HepG2 (cell line): ENCODE measurements at regions not wholly inside any gene's neighbourhood (a gene's known extent, or its start where the extent isn't known, plus 50 kb on each side); places are given as distances from the start of the nearest gene placed in this dataset.

Source experiments
- ATAC-seq: fragments of 200-7000 bp; cut with Tn5 transposase; 3 replicates; pipeline ENCODE4 v1.9.1; 2020; ENCODE audit warnings: mild to moderate bottlenecking, moderate library complexity
- BruUV-seq: library from RNA; stranded (reverse); fragments of 400-500 nt; replicated peaks from 2 replicates; lab custom pipeline; 2021; lab: Mats Ljungman, UMichigan
- CTCF ChIA-PET: fragments of 300-600 bp; formaldehyde crosslinking; extraction: SDS; loops from one replicate; lab custom pipeline; 2021; ENCODE audit warnings: low total read pairs, inconsistent platforms, low intra/inter-chr PET ratio; lab: Yijun Ruan, JAX
- POLR2A ChIA-PET: fragments of 350-600 bp; sonication (Branson Sonifier 250); formaldehyde crosslinking; loops from one replicate; lab custom pipeline; 2020; ENCODE audit warnings: antibody characterized with exemption, inconsistent platforms; lab: Yijun Ruan, JAX
- DNase-seq: peaks from one replicate; pipeline ENCODE4 v3.0.0-alpha.2; 2015; ENCODE audit warnings: low spot score
- FAIRE-seq: peaks from 3 replicates; lab custom pipeline; 2011; peaks lifted over from hg19 to GRCh38; lab: Jason Lieb, UNC
- H2AFZ ChIP-seq: one replicate; pipeline ENCODE4 v1.6.1; 2011; ENCODE audit warnings: low read length, inconsistent platforms
- H3K27ac ChIP-seq: fragments of 300-600 bp; 3 replicates; pipeline ENCODE4 v1.8.0; 2011; ENCODE audit warnings: mixed run types, mild to moderate bottlenecking, mixed read lengths, low read length, inconsistent platforms; ENCODE audit not compliant: insufficient read depth; ENCODE audit errors: extremely low read length
- H3K27me3 ChIP-seq, 2 experiments: fragments of 200-600 bp in 1 of 2; 2 replicates in 1 of 2; 3 replicates in 1 of 2; pipeline versions ENCODE4 v1.6.0 to v1.8.0; 2011; ENCODE audit warnings: low read length in 2 of 2, mild to moderate bottlenecking in 2 of 2, moderate library complexity in 2 of 2, inconsistent platforms in 1 of 2; ENCODE audit not compliant: insufficient read depth in 2 of 2, control insufficient read depth in 1 of 2
- H3K36me3 ChIP-seq, 2 experiments: fragments of 200-600 bp in 1 of 2; replicated peaks in 1 of 2; 2 replicates in 1 of 2; 3 replicates in 1 of 2; pipeline versions ENCODE4 v1.5.1 to v1.8.0; 2011; ENCODE audit warnings: low read length in 2 of 2, inconsistent platforms in 1 of 2; ENCODE audit not compliant: insufficient read depth in 2 of 2, control insufficient read depth in 1 of 2
- H3K4me1 ChIP-seq: 2 replicates; pipeline ENCODE4 v1.5.1; 2012; ENCODE audit warnings: low read length, inconsistent platforms; ENCODE audit not compliant: insufficient read depth
- H3K4me2 ChIP-seq: 2 replicates; pipeline ENCODE4 v1.6.0; 2011; ENCODE audit warnings: low read depth, low read length, inconsistent platforms
- H3K4me3 ChIP-seq, 3 experiments: fragments of 200-600 bp in 1 of 3; sonication (generic), shearing (Covaris generic) in 1 of 3; replicated peaks in 1 of 3; 2 replicates each; pipeline ENCODE4 v1.5.1; 2011 to 2016; ENCODE audit warnings: low read length in 3 of 3, inconsistent platforms in 2 of 3, low read depth in 2 of 3, mild to moderate bottlenecking in 2 of 3, control low read depth in 1 of 3, mixed read lengths in 1 of 3; ENCODE audit not compliant: insufficient read depth in 1 of 3
- H3K79me2 ChIP-seq: one replicate; pipeline ENCODE4 v1.6.1; 2011; ENCODE audit warnings: low read length, inconsistent platforms; ENCODE audit not compliant: insufficient read depth
- H3K9ac ChIP-seq: 2 replicates; pipeline ENCODE4 v1.6.0; 2011; ENCODE audit warnings: mild to moderate bottlenecking, low read depth, low read length, inconsistent platforms; ENCODE audit not compliant: insufficient read depth
- H3K9me3 ChIP-seq: 2 replicates; pipeline ENCODE4 v1.5.1; 2012; ENCODE audit warnings: mild to moderate bottlenecking, low read length
- H4K20me1 ChIP-seq: 2 replicates; pipeline ENCODE4 v1.6.0; 2011; ENCODE audit warnings: inconsistent platforms, mild to moderate bottlenecking, low read length, moderate library complexity; ENCODE audit not compliant: insufficient read depth
- NR2F2 ChIP-seq: IDR thresholded peaks from 2 replicates; pipeline ENCODE4 v1.6.1; 2012; ENCODE audit warnings: low read depth, inconsistent platforms, borderline replicate concordance
- RFX5 ChIP-seq: IDR thresholded peaks from 2 replicates; pipeline ENCODE4 v1.6.1; 2011; ENCODE audit warnings: low read depth, low read length, improper control_type of control experiment
- ZNF572 ChIP-seq: sonication (generic); formaldehyde crosslinking; IDR thresholded peaks from 2 replicates; pipeline ENCODE4 v1.5.1; 2020; ENCODE audit warnings: mild to moderate bottlenecking, missing genetic modification reagents
- ZNF879 ChIP-seq: sonication (generic); formaldehyde crosslinking; IDR thresholded peaks from 2 replicates; pipeline ENCODE4 v1.8.1; 2023; ENCODE audit warnings: missing genetic modification reagents
- WGBS: methylation state at CpG from one replicate; pipeline ENCODE4 v1.1.6; 2017; ENCODE audit warnings: low lambda C conversion rate; 5-methylcytosine and 5-hydroxymethylcytosine counted together
- in situ Hi-C: cut with HindIII; loops from 2 replicates; pipeline ENCODE4 v1.10.0; 2017; ENCODE audit warnings: low pct_unique_long_range_greater_than_20kb; ENCODE audit not compliant: extremely low pct_ligation_motif_present
- intact Hi-C: fragments of 100-400 bp; cut with micrococcal nuclease; formaldehyde crosslinking; loops from one replicate; pipeline ENCODE4 v1.10.0; 2022; ENCODE audit not compliant: unreplicated experiment

DNA sequence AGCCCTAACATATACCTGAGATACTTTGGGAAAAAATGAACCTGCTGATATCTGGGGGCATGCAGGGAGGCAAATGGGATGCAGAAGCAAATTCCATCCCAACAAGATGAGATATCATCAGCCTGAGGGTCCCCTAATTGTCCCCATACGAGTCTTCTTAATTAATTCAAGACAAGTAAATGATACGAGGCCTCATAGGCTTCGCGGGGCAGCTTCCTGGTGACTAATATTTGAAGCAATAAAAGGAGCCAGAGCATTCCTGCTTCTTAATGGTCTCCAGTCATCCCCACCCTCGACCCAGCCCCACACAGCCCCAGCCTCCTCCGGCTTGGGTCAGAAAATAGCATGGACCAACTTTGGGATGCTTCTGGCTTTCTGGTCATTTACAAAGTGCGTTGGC, 99.6 kb upstream of the MSX1 start:
- in situ Hi-C loops (no loop called here), intact Hi-C loops (no loop called here)
- Histone ChIP-seq H3K4me2 (no peak overlapping the region), H3K27ac (no peak overlapping the region), H3K79me2 (no peaks in the 10 kb centered on the region), H3K9me3 (no peaks in the 10 kb centered on the region), H3K27me3 (no peaks in the 10 kb centered on the region; a peak in 1 of 5 replicates), H4K20me1 (no peaks in the 10 kb centered on the region), H3K4me1 (peaks cover 20% of the 10 kb centered on the region), H3K36me3 (no peaks in the 10 kb centered on the region), H3K9ac (no peak overlapping the region), H2AFZ (no peak overlapping the region), H3K4me3 (no peak overlapping the region)
- ChIA-PET CTCF (no interaction called here), POLR2A (no interaction called here)
- BruUV-seq = no TSS peak
- TF ChIP-seq ZNF572 (CRISPR knock-in tag) = no peak
- no peak for TF ChIP-seq NR2F2
- TF ChIP-seq RFX5 = no peak
- ATAC-seq = no peak
- FAIRE-seq = no peak
- WGBS = 86% methylated on average over 7 of the region's 7 CpGs
- no peak for DNase-seq

DNA sequence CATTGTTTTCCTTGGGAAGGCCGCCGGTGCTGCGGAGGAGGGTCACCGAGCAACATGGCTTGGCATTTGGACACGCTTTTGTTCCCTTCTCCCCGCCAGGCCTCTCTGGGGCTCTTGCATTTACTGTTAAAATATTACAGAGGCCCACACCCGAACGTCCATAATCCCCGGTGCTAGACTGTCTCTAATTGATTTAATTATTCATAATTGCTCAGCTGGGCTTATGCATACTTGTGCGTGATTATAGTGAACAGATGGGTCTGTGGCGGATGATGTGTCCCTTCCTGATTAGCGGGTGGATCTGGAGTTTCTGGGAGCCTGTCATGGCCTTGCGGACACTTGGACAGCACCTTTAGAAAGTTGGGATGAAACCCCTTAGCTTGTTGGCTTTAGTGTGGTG, 100.2 kb upstream of the MSX1 start:
- ChIA-PET POLR2A (no interaction called here), CTCF (no interaction called here)
- no peak overlapping the region for H3K9ac ChIP-seq
- no TSS peak for BruUV-seq
- no peaks in the 10 kb centered on the region for H4K20me1 ChIP-seq
- 96% methylated on average over 13 of the region's 13 CpGs for WGBS
- no peak overlapping the region for H2AFZ ChIP-seq
- in situ Hi-C loops = no loop called here
- H3K9me3 ChIP-seq = no peaks in the 10 kb centered on the region
- DNase-seq (no peak), ATAC-seq (no peak), FAIRE-seq (no peak)
- H3K4me3 ChIP-seq = no peak overlapping the region
- H3K4me1 ChIP-seq = peaks cover 27% of the 10 kb centered on the region
- H3K27me3 ChIP-seq = no peaks in the 10 kb centered on the region; a peak in 1 of 5 replicates
- TF ChIP-seq ZNF879 = no peak
- H3K79me2 ChIP-seq = no peaks in the 10 kb centered on the region
- H3K4me2 ChIP-seq = no peak overlapping the region
- H3K36me3 ChIP-seq = no peaks in the 10 kb centered on the region
- H3K27ac ChIP-seq = no peak overlapping the region
- intact Hi-C loops = no loop called here
